DOHH2 (cell line): ENCODE measurements at regions not wholly inside any gene's neighbourhood (a gene's known extent, or its start where the extent isn't known, plus 50 kb on each side); places are given as distances from the start of the nearest gene placed in this dataset.

ENCODE experiments used
- EZH2phosphoT487 ChIP-seq: fragments of 200-600 bp; sonication (generic); IDR thresholded peaks from 2 replicates; pipeline ENCODE4 v1.6.1; 2017; ENCODE audit warnings: borderline replicate concordance, mild to moderate bottlenecking, antibody characterized with exemption, low read length, moderate library complexity, mixed read lengths
- TF ChIP-seq, protein P1 (sequence below): fragments of 200-600 bp; sonication (generic); IDR thresholded peaks from one replicate; pipeline ENCODE4 v1.5.1; 2014; ENCODE audit warnings: antibody characterized with exemption, mild to moderate bottlenecking, low read depth, low read length; ENCODE audit not compliant: poor library complexity, severe bottlenecking

DNA sequence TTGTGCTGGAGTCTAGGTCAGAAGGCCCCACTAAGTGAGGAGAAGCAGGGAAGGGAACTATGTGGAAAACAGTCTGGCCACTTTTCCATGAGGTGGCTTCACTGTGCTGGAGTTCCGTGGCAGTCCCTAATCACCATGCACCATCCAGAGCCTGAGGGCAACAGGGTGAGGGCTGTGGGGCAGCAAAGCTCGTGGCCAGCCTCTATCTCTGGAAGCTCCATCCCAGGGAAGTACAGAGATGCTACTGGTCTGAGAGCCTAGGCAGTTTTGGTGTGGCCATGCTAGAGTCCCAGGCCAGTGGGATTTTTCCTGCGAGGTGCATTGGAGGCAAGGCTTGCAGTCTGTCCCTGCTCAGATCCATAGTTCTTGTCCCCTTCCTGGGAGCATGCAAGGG is 157.3 kb upstream of the LRRC7 start:
- TF ChIP-seq, protein P1, sequence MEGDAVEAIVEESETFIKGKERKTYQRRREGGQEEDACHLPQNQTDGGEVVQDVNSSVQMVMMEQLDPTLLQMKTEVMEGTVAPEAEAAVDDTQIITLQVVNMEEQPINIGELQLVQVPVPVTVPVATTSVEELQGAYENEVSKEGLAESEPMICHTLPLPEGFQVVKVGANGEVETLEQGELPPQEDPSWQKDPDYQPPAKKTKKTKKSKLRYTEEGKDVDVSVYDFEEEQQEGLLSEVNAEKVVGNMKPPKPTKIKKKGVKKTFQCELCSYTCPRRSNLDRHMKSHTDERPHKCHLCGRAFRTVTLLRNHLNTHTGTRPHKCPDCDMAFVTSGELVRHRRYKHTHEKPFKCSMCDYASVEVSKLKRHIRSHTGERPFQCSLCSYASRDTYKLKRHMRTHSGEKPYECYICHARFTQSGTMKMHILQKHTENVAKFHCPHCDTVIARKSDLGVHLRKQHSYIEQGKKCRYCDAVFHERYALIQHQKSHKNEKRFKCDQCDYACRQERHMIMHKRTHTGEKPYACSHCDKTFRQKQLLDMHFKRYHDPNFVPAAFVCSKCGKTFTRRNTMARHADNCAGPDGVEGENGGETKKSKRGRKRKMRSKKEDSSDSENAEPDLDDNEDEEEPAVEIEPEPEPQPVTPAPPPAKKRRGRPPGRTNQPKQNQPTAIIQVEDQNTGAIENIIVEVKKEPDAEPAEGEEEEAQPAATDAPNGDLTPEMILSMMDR, result no peak
- TF ChIP-seq EZH2phosphoT487, result no peak
